ENCODE measurements at regions not wholly inside any gene's neighbourhood (a gene's known extent, or its start where the extent isn't known, plus 50 kb on each side); places are given as distances from the start of the nearest gene placed in this dataset.
A peak's percentile ranks its signal among the peaks of the same experiment; 100 is the strongest.

DNA sequence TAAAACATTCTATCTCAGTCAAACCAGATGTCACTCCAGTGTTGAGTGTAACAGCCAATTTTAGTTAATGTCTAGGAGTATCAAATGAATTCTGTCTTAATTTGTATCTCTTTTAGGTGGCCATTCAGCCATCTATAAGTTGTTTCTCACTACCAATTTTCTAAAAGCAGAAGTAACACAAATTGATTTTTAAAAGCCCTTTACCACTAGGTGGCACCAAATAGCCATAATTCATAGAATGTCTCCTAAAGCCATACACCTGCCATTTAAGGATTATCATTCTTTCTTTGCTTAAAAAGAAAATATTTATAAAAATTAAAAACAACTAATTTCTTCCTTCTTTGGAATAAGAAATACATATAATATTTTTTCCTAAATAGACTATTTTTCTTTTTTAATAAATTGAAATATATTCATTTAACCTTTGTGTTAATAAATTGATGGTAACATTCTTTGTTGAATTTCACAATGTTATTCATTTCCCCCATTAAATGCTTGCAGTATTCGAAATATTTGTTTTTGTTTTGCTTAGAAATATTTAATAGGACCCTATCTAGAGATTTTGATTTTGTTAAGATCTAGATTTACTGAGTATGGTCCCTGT lies 107.8 kb upstream of the PPP1R3A start:
- Mint-ChIP-seq H3K27me3 (ENCODE audit: unreplicated experiment) (peaks cover 3% of the 10 kb centered on the region), H3K4me1 (ENCODE audit: low read depth, unreplicated experiment) (peaks cover 10% of the 10 kb centered on the region), H3K36me3 (ENCODE audit: unreplicated experiment) (no peaks in the 10 kb centered on the region), H3K4me3 (ENCODE audit: unreplicated experiment) (no peak overlapping the region), H3K9me3 (ENCODE audit: unreplicated experiment) (peaks cover 4% of the 10 kb centered on the region), H3K27ac (ENCODE audit: unreplicated experiment) (peak overlapping the region; percentile 62)
- TF ChIP-seq, protein P1, sequence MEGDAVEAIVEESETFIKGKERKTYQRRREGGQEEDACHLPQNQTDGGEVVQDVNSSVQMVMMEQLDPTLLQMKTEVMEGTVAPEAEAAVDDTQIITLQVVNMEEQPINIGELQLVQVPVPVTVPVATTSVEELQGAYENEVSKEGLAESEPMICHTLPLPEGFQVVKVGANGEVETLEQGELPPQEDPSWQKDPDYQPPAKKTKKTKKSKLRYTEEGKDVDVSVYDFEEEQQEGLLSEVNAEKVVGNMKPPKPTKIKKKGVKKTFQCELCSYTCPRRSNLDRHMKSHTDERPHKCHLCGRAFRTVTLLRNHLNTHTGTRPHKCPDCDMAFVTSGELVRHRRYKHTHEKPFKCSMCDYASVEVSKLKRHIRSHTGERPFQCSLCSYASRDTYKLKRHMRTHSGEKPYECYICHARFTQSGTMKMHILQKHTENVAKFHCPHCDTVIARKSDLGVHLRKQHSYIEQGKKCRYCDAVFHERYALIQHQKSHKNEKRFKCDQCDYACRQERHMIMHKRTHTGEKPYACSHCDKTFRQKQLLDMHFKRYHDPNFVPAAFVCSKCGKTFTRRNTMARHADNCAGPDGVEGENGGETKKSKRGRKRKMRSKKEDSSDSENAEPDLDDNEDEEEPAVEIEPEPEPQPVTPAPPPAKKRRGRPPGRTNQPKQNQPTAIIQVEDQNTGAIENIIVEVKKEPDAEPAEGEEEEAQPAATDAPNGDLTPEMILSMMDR (IDR thresholded peaks at IDR 0.05; ENCODE audit: partially characterized antibody, unreplicated experiment), result peak; percentile 93
- no peak for DNase-seq

DNA sequence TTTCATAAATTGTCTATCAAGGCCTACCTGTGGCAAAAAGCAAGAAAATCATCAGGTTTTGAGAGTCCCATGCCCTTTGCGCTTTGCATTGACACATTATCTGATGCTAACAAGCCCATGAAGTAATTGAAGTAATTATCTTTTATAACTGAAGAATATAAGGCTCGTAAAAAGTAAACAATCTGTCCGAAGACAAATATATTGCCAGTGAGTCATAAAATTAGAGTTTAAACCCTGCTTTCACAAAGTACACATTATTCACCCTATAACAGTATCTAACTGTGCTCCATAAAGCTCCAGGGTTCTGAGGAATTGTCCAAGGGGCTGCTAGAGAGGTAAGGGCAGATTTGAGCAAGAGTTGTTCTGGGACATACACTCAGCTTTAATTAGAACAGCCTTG lies 102.3 kb upstream of the PPP1R3A start:
- DNase-seq, result no peak
- TF ChIP-seq, protein P1 (IDR thresholded peaks at IDR 0.05; ENCODE audit: partially characterized antibody, unreplicated experiment), result no peak
- Mint-ChIP-seq H3K4me1 (ENCODE audit: low read depth, unreplicated experiment) (peaks cover 10% of the 10 kb centered on the region), H3K4me3 (ENCODE audit: unreplicated experiment) (no peak overlapping the region), H3K27ac (ENCODE audit: unreplicated experiment) (no peak overlapping the region), H3K36me3 (ENCODE audit: unreplicated experiment) (no peaks in the 10 kb centered on the region), H3K9me3 (ENCODE audit: unreplicated experiment) (peaks cover 4% of the 10 kb centered on the region), H3K27me3 (ENCODE audit: unreplicated experiment) (peaks cover 3% of the 10 kb centered on the region)

DNA sequence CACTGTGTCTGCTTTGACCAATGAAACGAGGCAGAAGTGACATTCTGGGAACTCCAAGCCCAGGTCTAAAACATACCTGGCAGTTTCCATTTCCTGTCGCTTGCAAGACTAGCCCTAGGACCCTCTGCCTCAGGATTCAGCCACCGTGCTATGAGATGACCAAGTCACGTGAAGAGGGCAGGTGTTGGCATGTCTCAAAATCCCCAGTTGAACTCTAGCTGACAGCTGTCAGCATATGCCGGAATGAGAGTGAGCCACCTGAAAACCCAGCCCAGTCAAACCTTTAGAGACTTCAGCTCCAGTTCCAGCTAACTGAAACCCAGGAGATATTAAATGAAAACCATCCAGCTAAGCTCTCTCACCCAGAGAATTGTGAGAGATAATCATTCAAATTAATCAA lies 89.9 kb upstream of the PPP1R3A start:
- peak overlapping the region; percentile 68 for H3K27ac Mint-ChIP-seq (ENCODE audit: unreplicated experiment)
- DNase-seq, result no peak
- H3K27me3 Mint-ChIP-seq (ENCODE audit: unreplicated experiment), result peaks cover 3% of the 10 kb centered on the region
- no peaks in the 10 kb centered on the region for H3K36me3 Mint-ChIP-seq (ENCODE audit: unreplicated experiment)
- H3K4me1 Mint-ChIP-seq (ENCODE audit: low read depth, unreplicated experiment), result peaks cover 10% of the 10 kb centered on the region
- peaks cover 4% of the 10 kb centered on the region for H3K9me3 Mint-ChIP-seq (ENCODE audit: unreplicated experiment)
- TF ChIP-seq, protein P1 (IDR thresholded peaks at IDR 0.05; ENCODE audit: partially characterized antibody, unreplicated experiment), result no peak
- no peak overlapping the region for H3K4me3 Mint-ChIP-seq (ENCODE audit: unreplicated experiment)

DNA sequence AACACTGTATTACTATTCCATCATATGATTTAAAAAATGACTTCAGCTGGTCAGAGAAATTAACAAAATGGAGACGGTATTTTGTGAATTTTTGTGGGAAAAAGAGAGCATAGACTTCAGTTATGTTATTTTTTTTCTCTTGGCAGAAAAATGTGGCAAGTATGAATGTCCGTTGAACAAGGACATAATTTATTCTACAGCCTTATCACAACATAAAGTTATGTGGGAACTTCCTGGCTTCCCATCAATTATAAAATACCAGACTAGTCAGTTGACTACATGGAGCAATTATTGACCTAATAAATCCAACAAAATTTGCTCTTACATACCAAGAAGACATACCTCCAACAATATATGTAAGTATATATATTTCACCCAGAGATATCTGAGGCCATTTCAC lies 88.6 kb upstream of the PPP1R3A start:
- H3K27ac Mint-ChIP-seq (ENCODE audit: unreplicated experiment), result no peak overlapping the region
- peaks cover 3% of the 10 kb centered on the region for H3K36me3 Mint-ChIP-seq (ENCODE audit: unreplicated experiment)
- TF ChIP-seq, protein P1 (IDR thresholded peaks at IDR 0.05; ENCODE audit: partially characterized antibody, unreplicated experiment), result no peak
- H3K9me3 Mint-ChIP-seq (ENCODE audit: unreplicated experiment), result peaks cover 7% of the 10 kb centered on the region
- H3K4me3 Mint-ChIP-seq (ENCODE audit: unreplicated experiment), result no peak overlapping the region
- DNase-seq, result no peak
- H3K4me1 Mint-ChIP-seq (ENCODE audit: low read depth, unreplicated experiment), result peaks cover 10% of the 10 kb centered on the region
- H3K27me3 Mint-ChIP-seq (ENCODE audit: unreplicated experiment), result peaks cover 3% of the 10 kb centered on the region

DNA sequence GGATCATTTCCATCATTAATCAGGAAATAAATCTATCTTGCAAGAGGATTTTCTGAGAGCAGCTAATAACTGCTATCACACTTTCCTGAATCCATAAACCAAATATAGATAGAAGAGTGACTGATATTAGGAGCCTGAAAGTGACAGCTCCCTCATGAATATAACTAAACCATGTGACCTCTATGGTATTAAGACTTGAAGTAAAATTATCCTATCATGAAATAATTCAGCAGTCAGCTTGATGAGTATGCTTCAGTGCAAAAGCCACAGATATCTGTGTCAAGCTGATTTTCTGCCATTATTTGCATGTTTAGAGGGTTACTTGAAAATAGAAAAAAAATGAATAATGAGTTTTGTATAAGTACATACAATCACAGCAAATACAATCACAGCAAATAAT lies 80.1 kb upstream of the PPP1R3A start:
- H3K27me3 Mint-ChIP-seq (ENCODE audit: unreplicated experiment), result peaks cover 2% of the 10 kb centered on the region
- peaks cover 5% of the 10 kb centered on the region for H3K9me3 Mint-ChIP-seq (ENCODE audit: unreplicated experiment)
- H3K36me3 Mint-ChIP-seq (ENCODE audit: unreplicated experiment), result peaks cover 19% of the 10 kb centered on the region
- no peak overlapping the region for H3K27ac Mint-ChIP-seq (ENCODE audit: unreplicated experiment)
- H3K4me1 Mint-ChIP-seq (ENCODE audit: low read depth, unreplicated experiment), result peaks cover 3% of the 10 kb centered on the region
- no peak for DNase-seq
- TF ChIP-seq, protein P1 (IDR thresholded peaks at IDR 0.05; ENCODE audit: partially characterized antibody, unreplicated experiment), result no peak
- H3K4me3 Mint-ChIP-seq (ENCODE audit: unreplicated experiment), result no peak overlapping the region
